ENCODE measurements at regions not wholly inside any gene's neighbourhood (a gene's known extent, or its start where the extent isn't known, plus 50 kb on each side); places are given as distances from the start of the nearest gene placed in this dataset.

DNA sequence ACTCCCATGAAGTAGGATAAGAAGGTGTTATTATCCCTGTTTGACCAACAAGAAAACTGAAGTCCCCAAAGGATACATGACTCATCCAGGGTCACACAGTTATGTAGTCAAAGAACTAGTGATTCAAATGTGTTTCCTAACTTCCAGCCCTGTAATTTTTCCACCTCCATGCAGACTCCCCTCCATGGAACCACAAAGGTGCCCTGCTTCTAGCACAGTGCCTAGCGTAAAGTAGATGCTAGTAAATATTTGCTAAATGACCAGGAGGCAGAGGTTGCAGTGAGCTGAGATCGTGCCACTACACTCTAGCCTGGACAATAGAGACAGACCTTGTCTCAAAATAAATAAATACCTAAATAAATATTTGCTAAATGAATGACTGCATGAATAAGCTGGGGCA lies 55.8 kb downstream of the FRMPD3 start:
- no peak for TF ChIP-seq POLR2A (IDR thresholded peaks at IDR 0.05)
- TF ChIP-seq, protein P1, sequence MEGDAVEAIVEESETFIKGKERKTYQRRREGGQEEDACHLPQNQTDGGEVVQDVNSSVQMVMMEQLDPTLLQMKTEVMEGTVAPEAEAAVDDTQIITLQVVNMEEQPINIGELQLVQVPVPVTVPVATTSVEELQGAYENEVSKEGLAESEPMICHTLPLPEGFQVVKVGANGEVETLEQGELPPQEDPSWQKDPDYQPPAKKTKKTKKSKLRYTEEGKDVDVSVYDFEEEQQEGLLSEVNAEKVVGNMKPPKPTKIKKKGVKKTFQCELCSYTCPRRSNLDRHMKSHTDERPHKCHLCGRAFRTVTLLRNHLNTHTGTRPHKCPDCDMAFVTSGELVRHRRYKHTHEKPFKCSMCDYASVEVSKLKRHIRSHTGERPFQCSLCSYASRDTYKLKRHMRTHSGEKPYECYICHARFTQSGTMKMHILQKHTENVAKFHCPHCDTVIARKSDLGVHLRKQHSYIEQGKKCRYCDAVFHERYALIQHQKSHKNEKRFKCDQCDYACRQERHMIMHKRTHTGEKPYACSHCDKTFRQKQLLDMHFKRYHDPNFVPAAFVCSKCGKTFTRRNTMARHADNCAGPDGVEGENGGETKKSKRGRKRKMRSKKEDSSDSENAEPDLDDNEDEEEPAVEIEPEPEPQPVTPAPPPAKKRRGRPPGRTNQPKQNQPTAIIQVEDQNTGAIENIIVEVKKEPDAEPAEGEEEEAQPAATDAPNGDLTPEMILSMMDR (IDR thresholded peaks at IDR 0.05): no peak

Measured in heart left ventricle (tissue), 13 donors.